ENCODE measurements at regions not wholly inside any gene's neighbourhood (a gene's known extent, or its start where the extent isn't known, plus 50 kb on each side); places are given as distances from the start of the nearest gene placed in this dataset.

GRCh38 chr13:105059786-105060185 lies 1475.7 kb downstream of the EFNB2 start:
- H3K4me1 ChIP-seq (ENCODE audit: control insufficient read depth, low read depth, low read length): no peaks in the 10 kb centered on the region
- H3K27me3 ChIP-seq (ENCODE audit: control insufficient read depth, insufficient read depth, low read length): no peaks in the 10 kb centered on the region
- H3K9me3 ChIP-seq (ENCODE audit: control insufficient read depth, low read depth, low read length): no peaks in the 10 kb centered on the region
- H3K4me3 ChIP-seq (ENCODE audit: low read length): no peak overlapping the region
- H3K9ac ChIP-seq (ENCODE audit: low read length): no peak overlapping the region
- no peak overlapping the region for H3K27ac ChIP-seq (ENCODE audit: low read length)
- no peaks in the 10 kb centered on the region for H3K36me3 ChIP-seq (ENCODE audit: control insufficient read depth, low read depth, low read length)

- Histone ChIP-seq H3K9me3 (ENCODE audit: control insufficient read depth, low read depth, low read length) (no peaks in the 10 kb centered on the region), H3K4me1 (ENCODE audit: control insufficient read depth, low read depth, low read length) (no peaks in the 10 kb centered on the region), H3K4me3 (ENCODE audit: low read length) (no peak overlapping the region), H3K36me3 (ENCODE audit: control insufficient read depth, low read depth, low read length) (no peaks in the 10 kb centered on the region), H3K27ac (ENCODE audit: low read length) (no peak overlapping the region), H3K27me3 (ENCODE audit: control insufficient read depth, insufficient read depth, low read length) (no peaks in the 10 kb centered on the region), H3K9ac (ENCODE audit: low read length) (no peak overlapping the region)
Measured at GRCh38 chr13:105058517-105058916, 1476.9 kb downstream of the EFNB2 start.

GRCh38 chr13:105052711-105053110 lies 1482.8 kb downstream of the EFNB2 start:
- Histone ChIP-seq H3K27me3 (ENCODE audit: control insufficient read depth, insufficient read depth, low read length) (no peaks in the 10 kb centered on the region), H3K36me3 (ENCODE audit: control insufficient read depth, low read depth, low read length) (no peaks in the 10 kb centered on the region), H3K9me3 (ENCODE audit: control insufficient read depth, low read depth, low read length) (no peaks in the 10 kb centered on the region), H3K4me3 (ENCODE audit: low read length) (no peak overlapping the region), H3K9ac (ENCODE audit: low read length) (no peak overlapping the region), H3K4me1 (ENCODE audit: control insufficient read depth, low read depth, low read length) (no peaks in the 10 kb centered on the region), H3K27ac (ENCODE audit: low read length) (no peak overlapping the region)

- H3K27ac ChIP-seq (ENCODE audit: low read length): no peak overlapping the region
- H3K9ac ChIP-seq (ENCODE audit: low read length): no peak overlapping the region
- no peaks in the 10 kb centered on the region for H3K4me1 ChIP-seq (ENCODE audit: control insufficient read depth, low read depth, low read length)
- no peaks in the 10 kb centered on the region for H3K27me3 ChIP-seq (ENCODE audit: control insufficient read depth, insufficient read depth, low read length)
- no peaks in the 10 kb centered on the region for H3K36me3 ChIP-seq (ENCODE audit: control insufficient read depth, low read depth, low read length)
- no peak overlapping the region for H3K4me3 ChIP-seq (ENCODE audit: low read length)
- no peaks in the 10 kb centered on the region for H3K9me3 ChIP-seq (ENCODE audit: control insufficient read depth, low read depth, low read length)
Measured at GRCh38 chr13:105050686-105051085, 1484.8 kb downstream of the EFNB2 start.

- Histone ChIP-seq H3K27me3 (ENCODE audit: control insufficient read depth, insufficient read depth, low read length) (no peaks in the 10 kb centered on the region), H3K4me1 (ENCODE audit: control insufficient read depth, low read depth, low read length) (no peaks in the 10 kb centered on the region), H3K36me3 (ENCODE audit: control insufficient read depth, low read depth, low read length) (no peaks in the 10 kb centered on the region), H3K27ac (ENCODE audit: low read length) (no peak overlapping the region), H3K9me3 (ENCODE audit: control insufficient read depth, low read depth, low read length) (no peaks in the 10 kb centered on the region), H3K9ac (ENCODE audit: low read length) (no peak overlapping the region), H3K4me3 (ENCODE audit: low read length) (no peak overlapping the region)
Measured at GRCh38 chr13:105048677-105049076, 1486.8 kb downstream of the EFNB2 start.

- Histone ChIP-seq H3K9me3 (ENCODE audit: control insufficient read depth, low read depth, low read length) (no peaks in the 10 kb centered on the region), H3K9ac (ENCODE audit: low read length) (no peak overlapping the region), H3K4me1 (ENCODE audit: control insufficient read depth, low read depth, low read length) (no peaks in the 10 kb centered on the region), H3K27ac (ENCODE audit: low read length) (no peak overlapping the region), H3K36me3 (ENCODE audit: control insufficient read depth, low read depth, low read length) (no peaks in the 10 kb centered on the region), H3K27me3 (ENCODE audit: control insufficient read depth, insufficient read depth, low read length) (no peaks in the 10 kb centered on the region), H3K4me3 (ENCODE audit: low read length) (no peak overlapping the region)
Measured at GRCh38 chr13:105047676-105048295, 1487.7 kb downstream of the EFNB2 start.

GRCh38 chr13:105037110-105037509 lies 1498.4 kb downstream of the EFNB2 start:
- H3K36me3 ChIP-seq (ENCODE audit: control insufficient read depth, low read depth, low read length): no peaks in the 10 kb centered on the region
- peaks cover 10% of the 10 kb centered on the region for H3K4me1 ChIP-seq (ENCODE audit: control insufficient read depth, low read depth, low read length)
- H3K27ac ChIP-seq (ENCODE audit: low read length): no peak overlapping the region
- no peaks in the 10 kb centered on the region for H3K27me3 ChIP-seq (ENCODE audit: control insufficient read depth, insufficient read depth, low read length)
- peaks cover 2% of the 10 kb centered on the region for H3K9me3 ChIP-seq (ENCODE audit: control insufficient read depth, low read depth, low read length)
- H3K9ac ChIP-seq (ENCODE audit: low read length): no peak overlapping the region
- H3K4me3 ChIP-seq (ENCODE audit: low read length): no peak overlapping the region

- no peaks in the 10 kb centered on the region for H3K27me3 ChIP-seq (ENCODE audit: control insufficient read depth, insufficient read depth, low read length)
- peaks cover 10% of the 10 kb centered on the region for H3K4me1 ChIP-seq (ENCODE audit: control insufficient read depth, low read depth, low read length)
- no peaks in the 10 kb centered on the region for H3K36me3 ChIP-seq (ENCODE audit: control insufficient read depth, low read depth, low read length)
- H3K27ac ChIP-seq (ENCODE audit: low read length): no peak overlapping the region
- H3K4me3 ChIP-seq (ENCODE audit: low read length): no peak overlapping the region
- no peak overlapping the region for H3K9ac ChIP-seq (ENCODE audit: low read length)
- H3K9me3 ChIP-seq (ENCODE audit: control insufficient read depth, low read depth, low read length): no peaks in the 10 kb centered on the region
Measured at GRCh38 chr13:105035092-105035491, 1500.4 kb downstream of the EFNB2 start.

- Histone ChIP-seq H3K4me1 (ENCODE audit: control insufficient read depth, low read depth, low read length) (peaks cover 10% of the 10 kb centered on the region), H3K9ac (ENCODE audit: low read length) (no peak overlapping the region), H3K36me3 (ENCODE audit: control insufficient read depth, low read depth, low read length) (no peaks in the 10 kb centered on the region), H3K4me3 (ENCODE audit: low read length) (no peak overlapping the region), H3K27ac (ENCODE audit: low read length) (no peak overlapping the region), H3K9me3 (ENCODE audit: control insufficient read depth, low read depth, low read length) (no peaks in the 10 kb centered on the region), H3K27me3 (ENCODE audit: control insufficient read depth, insufficient read depth, low read length) (no peaks in the 10 kb centered on the region)
Measured at GRCh38 chr13:105033999-105034398, 1501.5 kb downstream of the EFNB2 start.

- Histone ChIP-seq H3K4me3 (ENCODE audit: low read length) (no peak overlapping the region), H3K9ac (ENCODE audit: low read length) (no peak overlapping the region), H3K36me3 (ENCODE audit: control insufficient read depth, low read depth, low read length) (no peaks in the 10 kb centered on the region), H3K27ac (ENCODE audit: low read length) (no peak overlapping the region), H3K4me1 (ENCODE audit: control insufficient read depth, low read depth, low read length) (peaks cover 10% of the 10 kb centered on the region), H3K27me3 (ENCODE audit: control insufficient read depth, insufficient read depth, low read length) (no peaks in the 10 kb centered on the region), H3K9me3 (ENCODE audit: control insufficient read depth, low read depth, low read length) (no peaks in the 10 kb centered on the region)
Measured at GRCh38 chr13:105031306-105031705, 1504.2 kb downstream of the EFNB2 start.

- H3K4me1 ChIP-seq (ENCODE audit: control insufficient read depth, low read depth, low read length): peaks cover 10% of the 10 kb centered on the region
- no peak overlapping the region for H3K9ac ChIP-seq (ENCODE audit: low read length)
- no peak overlapping the region for H3K4me3 ChIP-seq (ENCODE audit: low read length)
- H3K27ac ChIP-seq (ENCODE audit: low read length): no peak overlapping the region
- no peaks in the 10 kb centered on the region for H3K27me3 ChIP-seq (ENCODE audit: control insufficient read depth, insufficient read depth, low read length)
- no peaks in the 10 kb centered on the region for H3K36me3 ChIP-seq (ENCODE audit: control insufficient read depth, low read depth, low read length)
- H3K9me3 ChIP-seq (ENCODE audit: control insufficient read depth, low read depth, low read length): no peaks in the 10 kb centered on the region
Measured at GRCh38 chr13:105030851-105031250, 1504.6 kb downstream of the EFNB2 start.

GRCh38 chr13:105019073-105019472 lies 1516.4 kb downstream of the EFNB2 start:
- H3K27me3 ChIP-seq (ENCODE audit: control insufficient read depth, insufficient read depth, low read length): no peaks in the 10 kb centered on the region
- no peak overlapping the region for H3K27ac ChIP-seq (ENCODE audit: low read length)
- H3K9ac ChIP-seq (ENCODE audit: low read length): no peak overlapping the region
- no peaks in the 10 kb centered on the region for H3K36me3 ChIP-seq (ENCODE audit: control insufficient read depth, low read depth, low read length)
- H3K4me3 ChIP-seq (ENCODE audit: low read length): no peak overlapping the region
- H3K9me3 ChIP-seq (ENCODE audit: control insufficient read depth, low read depth, low read length): no peaks in the 10 kb centered on the region
- no peaks in the 10 kb centered on the region for H3K4me1 ChIP-seq (ENCODE audit: control insufficient read depth, low read depth, low read length)
